GM12872 (cell line): ENCODE measurements at regions not wholly inside any gene's neighbourhood (a gene's known extent, or its start where the extent isn't known, plus 50 kb on each side); places are given as distances from the start of the nearest gene placed in this dataset.

ENCODE experiments used
- TF ChIP-seq, protein P1 (sequence below): IDR thresholded peaks from 3 replicates; pipeline ENCODE4 v1.5.1; 2011; ENCODE audit warnings: low read depth, mild to moderate bottlenecking, low read length, moderate library complexity; ENCODE audit not compliant: insufficient read depth

DNA sequence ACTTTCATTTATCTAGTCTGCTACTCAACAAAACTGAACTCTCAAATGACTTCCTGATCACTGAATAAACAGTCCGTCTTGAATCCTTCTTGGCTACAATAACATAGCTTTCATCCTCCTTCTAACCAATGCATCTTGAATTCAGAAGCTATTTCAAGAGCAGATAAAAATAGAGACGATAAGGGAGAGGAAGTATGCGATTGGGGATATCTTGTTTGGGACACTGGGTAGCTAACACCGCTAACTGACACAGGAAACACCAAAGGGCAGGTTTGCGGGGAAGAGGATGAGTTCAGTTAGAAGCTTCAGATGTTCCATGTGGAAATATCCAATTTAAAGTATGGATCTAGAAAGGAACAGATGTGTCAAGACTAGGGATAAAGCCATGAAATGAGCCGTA lies 102.5 kb downstream of the SLC41A2 start:
- TF ChIP-seq, protein P1, sequence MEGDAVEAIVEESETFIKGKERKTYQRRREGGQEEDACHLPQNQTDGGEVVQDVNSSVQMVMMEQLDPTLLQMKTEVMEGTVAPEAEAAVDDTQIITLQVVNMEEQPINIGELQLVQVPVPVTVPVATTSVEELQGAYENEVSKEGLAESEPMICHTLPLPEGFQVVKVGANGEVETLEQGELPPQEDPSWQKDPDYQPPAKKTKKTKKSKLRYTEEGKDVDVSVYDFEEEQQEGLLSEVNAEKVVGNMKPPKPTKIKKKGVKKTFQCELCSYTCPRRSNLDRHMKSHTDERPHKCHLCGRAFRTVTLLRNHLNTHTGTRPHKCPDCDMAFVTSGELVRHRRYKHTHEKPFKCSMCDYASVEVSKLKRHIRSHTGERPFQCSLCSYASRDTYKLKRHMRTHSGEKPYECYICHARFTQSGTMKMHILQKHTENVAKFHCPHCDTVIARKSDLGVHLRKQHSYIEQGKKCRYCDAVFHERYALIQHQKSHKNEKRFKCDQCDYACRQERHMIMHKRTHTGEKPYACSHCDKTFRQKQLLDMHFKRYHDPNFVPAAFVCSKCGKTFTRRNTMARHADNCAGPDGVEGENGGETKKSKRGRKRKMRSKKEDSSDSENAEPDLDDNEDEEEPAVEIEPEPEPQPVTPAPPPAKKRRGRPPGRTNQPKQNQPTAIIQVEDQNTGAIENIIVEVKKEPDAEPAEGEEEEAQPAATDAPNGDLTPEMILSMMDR, result no peak

DNA sequence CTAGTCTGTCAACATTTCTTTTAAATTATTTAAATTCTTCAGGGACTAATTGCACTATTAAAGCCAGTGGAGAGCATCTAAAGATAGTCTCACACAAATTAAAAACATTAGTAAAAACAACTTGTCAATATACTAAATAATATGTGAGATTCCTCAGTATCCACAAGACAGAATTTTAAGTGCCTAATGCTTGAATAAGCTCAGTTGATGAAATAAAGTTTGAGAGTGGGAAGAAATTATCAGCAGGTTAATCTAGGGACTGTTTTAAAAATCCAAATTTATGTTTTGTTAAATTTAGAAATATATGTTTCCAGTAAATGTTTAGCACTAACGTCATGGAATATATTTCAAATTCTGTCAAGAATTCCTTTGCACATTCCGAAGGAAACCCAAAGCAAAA lies 105.2 kb downstream of the SLC41A2 start:
- TF ChIP-seq, protein P1, result no peak

DNA sequence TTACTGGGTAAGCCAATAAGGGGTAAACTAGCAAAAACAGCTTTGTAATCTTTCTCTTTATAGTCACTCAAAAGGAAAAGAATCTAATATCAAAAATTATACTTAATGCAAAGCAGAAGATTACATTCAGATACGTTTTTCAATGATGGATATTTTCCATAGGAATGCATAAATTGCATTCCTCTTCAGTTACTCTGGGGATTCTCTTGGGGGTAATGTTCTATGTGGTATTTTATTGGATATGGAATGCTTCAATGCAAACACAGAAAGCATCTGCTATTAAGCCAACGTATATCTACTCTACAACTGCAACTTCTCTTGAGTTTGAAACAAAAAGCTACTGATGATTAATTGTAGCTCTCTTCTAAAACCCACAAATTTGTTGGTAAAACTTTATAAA lies 106.0 kb downstream of the SLC41A2 start:
- TF ChIP-seq, protein P1, result no peak

DNA sequence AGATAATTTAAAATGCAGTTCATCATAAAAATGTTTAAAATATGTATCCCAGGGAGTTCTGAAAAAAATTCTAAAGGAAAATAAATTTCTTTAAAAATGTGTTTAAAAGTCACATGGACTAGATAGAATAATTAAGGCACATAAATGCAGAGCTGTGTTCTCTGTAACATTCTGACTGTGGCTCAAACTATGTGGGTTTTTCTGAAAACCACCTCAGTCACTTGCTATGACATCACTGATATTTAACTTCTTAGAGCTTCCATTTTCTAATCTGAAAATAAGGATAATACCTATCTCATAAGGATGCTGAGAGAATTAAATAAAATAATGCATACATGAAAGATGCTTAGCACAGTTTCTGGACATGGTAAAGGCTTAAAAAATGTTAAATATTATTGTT lies 107.3 kb downstream of the SLC41A2 start:
- TF ChIP-seq, protein P1, result no peak

DNA sequence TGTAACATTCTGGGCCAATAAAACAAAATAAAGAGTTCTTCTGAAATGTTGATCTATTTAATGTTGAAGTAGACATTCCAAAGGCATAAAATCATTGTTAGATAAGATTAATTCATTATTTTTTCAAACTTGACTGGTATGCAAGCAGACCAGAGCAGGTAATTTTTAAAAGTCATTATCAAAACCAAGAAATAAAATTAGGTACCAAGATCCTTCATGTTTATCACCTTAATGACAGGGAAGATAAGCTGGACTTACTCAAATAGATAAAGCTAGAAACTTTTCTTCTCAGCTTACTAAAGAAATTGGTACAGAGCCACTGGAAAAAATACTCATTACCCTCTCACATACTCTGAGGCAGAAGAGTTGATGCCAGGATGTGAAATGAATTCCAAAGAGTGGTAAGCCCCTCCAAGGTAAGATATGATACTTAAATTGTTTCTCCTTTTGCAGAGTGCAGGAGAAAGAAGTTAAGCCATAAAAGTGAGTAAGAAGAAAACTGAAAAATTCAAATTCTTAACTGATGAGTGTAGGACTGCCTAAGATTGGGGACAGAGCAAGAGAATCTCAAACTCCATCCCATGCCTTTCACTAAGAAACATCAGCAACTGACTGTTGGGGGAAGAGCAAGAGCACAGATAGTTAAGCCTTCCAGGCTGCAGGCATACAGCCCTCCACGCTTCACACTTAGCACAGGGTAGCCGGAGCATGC lies 111.9 kb downstream of the SLC41A2 start:
- TF ChIP-seq, protein P1, result no peak

DNA sequence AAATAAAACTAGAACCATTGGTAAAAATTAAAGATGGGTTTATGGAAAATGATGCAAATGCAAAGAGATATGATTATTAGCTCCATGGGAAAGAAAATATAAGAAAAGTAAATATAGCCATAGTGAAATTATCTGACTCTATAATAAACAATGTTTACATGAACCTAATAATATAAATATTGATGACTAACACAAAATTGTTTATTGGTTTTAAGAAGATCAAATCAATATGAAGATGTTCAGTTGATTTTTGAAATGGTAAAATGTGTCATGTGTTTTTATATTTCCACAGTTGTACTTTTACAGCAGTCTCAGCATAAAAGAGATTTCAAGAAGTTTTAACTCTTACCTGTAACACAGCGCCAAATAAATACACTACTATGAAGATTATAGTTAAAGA lies 114.0 kb downstream of the SLC41A2 start:
- TF ChIP-seq, protein P1, result no peak

DNA sequence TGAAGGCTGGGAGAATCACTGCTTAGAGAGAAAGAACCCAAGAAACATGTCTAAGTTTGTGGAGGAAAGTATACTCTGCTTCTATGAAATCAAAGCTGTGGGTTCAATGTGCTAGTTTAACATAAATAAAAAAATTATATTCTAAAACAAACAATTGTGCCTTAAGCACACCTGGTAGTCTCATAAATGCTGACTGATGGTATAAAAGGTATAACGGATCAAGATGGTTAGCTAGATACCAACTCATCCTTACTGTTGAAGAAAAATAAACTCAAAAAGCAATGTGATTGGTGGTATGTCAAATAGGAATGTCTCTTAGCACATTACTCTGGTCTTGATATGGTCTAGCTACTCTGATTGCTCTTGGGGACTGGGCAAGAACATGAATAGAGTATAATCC lies 117.8 kb downstream of the SLC41A2 start:
- TF ChIP-seq, protein P1, result no peak
